HL-60 (cell line): ENCODE measurements at regions not wholly inside any gene's neighbourhood (a gene's known extent, or its start where the extent isn't known, plus 50 kb on each side); places are given as distances from the start of the nearest gene placed in this dataset.

ENCODE experiments used
- DNase-seq, 2 experiments: peaks; one replicate each; pipeline ENCODE4 v3.0.0-alpha.2; 2010 to 2020; ENCODE audit warnings: low read depth in 1 of 2, low spot score in 1 of 2
- H3K27ac ChIP-seq: fragments of 250-450 bp; sonication (Bioruptor Pico); replicated peaks from 2 replicates; pipeline ENCODE4 v1.5.1; 2020; ENCODE audit warnings: mild to moderate bottlenecking, moderate library complexity
- H3K27me3 ChIP-seq: fragments of 250-450 bp; sonication (Bioruptor Pico); 2 replicates; pipeline ENCODE4 v1.5.1; 2021; ENCODE audit warnings: mild to moderate bottlenecking, moderate library complexity; ENCODE audit not compliant: insufficient read depth, poor library complexity, severe bottlenecking
- H3K4me3 ChIP-seq: replicated peaks from 2 replicates; pipeline ENCODE4 v1.5.1; 2011; ENCODE audit warnings: mild to moderate bottlenecking, control low read depth, low read length; ENCODE audit not compliant: insufficient read depth
- GABPA ChIP-seq: IDR thresholded peaks from 2 replicates; pipeline ENCODE4 v1.6.1; 2012; ENCODE audit warnings: low read depth
- POLR2AphosphoS5 ChIP-seq: IDR thresholded peaks from 2 replicates; pipeline ENCODE4 v1.6.1; 2012; ENCODE audit warnings: low read depth
- SPI1 ChIP-seq: IDR thresholded peaks from 2 replicates; pipeline ENCODE4 v1.6.1; 2012; ENCODE audit warnings: low read depth, mild to moderate bottlenecking, borderline replicate concordance
- TF ChIP-seq, protein P1 (sequence below): IDR thresholded peaks from one replicate; pipeline ENCODE4 v1.5.1; 2011; ENCODE audit warnings: low read length, control low read depth, inconsistent platforms; ENCODE audit not compliant: insufficient read depth
- TF ChIP-seq, protein P2 (sequence below): IDR thresholded peaks from 2 replicates; pipeline ENCODE4 v1.6.1; 2012; ENCODE audit warnings: low read depth; ENCODE audit not compliant: insufficient replicate concordance

- peaks cover 3% of the 10 kb centered on the region for H3K27me3 ChIP-seq
- DNase-seq: peak; percentile 2 to 6
- H3K4me3 ChIP-seq: no peak overlapping the region
- no peak overlapping the region for H3K27ac ChIP-seq
- TF ChIP-seq, protein P1, sequence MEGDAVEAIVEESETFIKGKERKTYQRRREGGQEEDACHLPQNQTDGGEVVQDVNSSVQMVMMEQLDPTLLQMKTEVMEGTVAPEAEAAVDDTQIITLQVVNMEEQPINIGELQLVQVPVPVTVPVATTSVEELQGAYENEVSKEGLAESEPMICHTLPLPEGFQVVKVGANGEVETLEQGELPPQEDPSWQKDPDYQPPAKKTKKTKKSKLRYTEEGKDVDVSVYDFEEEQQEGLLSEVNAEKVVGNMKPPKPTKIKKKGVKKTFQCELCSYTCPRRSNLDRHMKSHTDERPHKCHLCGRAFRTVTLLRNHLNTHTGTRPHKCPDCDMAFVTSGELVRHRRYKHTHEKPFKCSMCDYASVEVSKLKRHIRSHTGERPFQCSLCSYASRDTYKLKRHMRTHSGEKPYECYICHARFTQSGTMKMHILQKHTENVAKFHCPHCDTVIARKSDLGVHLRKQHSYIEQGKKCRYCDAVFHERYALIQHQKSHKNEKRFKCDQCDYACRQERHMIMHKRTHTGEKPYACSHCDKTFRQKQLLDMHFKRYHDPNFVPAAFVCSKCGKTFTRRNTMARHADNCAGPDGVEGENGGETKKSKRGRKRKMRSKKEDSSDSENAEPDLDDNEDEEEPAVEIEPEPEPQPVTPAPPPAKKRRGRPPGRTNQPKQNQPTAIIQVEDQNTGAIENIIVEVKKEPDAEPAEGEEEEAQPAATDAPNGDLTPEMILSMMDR: peak; percentile 11
- TF ChIP-seq SPI1: no peak
Measured at GRCh38 chr3:150286390-150287147, 121.5 kb upstream of the TSC22D2 start.

- H3K27me3 ChIP-seq: peaks cover 3% of the 10 kb centered on the region
- DNase-seq: no peak
- TF ChIP-seq GABPA (no peak), POLR2AphosphoS5 (no peak), SPI1 (no peak)
- TF ChIP-seq, protein P2, sequence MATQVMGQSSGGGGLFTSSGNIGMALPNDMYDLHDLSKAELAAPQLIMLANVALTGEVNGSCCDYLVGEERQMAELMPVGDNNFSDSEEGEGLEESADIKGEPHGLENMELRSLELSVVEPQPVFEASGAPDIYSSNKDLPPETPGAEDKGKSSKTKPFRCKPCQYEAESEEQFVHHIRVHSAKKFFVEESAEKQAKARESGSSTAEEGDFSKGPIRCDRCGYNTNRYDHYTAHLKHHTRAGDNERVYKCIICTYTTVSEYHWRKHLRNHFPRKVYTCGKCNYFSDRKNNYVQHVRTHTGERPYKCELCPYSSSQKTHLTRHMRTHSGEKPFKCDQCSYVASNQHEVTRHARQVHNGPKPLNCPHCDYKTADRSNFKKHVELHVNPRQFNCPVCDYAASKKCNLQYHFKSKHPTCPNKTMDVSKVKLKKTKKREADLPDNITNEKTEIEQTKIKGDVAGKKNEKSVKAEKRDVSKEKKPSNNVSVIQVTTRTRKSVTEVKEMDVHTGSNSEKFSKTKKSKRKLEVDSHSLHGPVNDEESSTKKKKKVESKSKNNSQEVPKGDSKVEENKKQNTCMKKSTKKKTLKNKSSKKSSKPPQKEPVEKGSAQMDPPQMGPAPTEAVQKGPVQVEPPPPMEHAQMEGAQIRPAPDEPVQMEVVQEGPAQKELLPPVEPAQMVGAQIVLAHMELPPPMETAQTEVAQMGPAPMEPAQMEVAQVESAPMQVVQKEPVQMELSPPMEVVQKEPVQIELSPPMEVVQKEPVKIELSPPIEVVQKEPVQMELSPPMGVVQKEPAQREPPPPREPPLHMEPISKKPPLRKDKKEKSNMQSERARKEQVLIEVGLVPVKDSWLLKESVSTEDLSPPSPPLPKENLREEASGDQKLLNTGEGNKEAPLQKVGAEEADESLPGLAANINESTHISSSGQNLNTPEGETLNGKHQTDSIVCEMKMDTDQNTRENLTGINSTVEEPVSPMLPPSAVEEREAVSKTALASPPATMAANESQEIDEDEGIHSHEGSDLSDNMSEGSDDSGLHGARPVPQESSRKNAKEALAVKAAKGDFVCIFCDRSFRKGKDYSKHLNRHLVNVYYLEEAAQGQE: no peak
- TF ChIP-seq, protein P1: no peak
- no peak overlapping the region for H3K4me3 ChIP-seq
- no peak overlapping the region for H3K27ac ChIP-seq
Measured at GRCh38 chr3:150285601-150286000, 122.5 kb upstream of the TSC22D2 start.

GRCh38 chr3:150278843-150279381 is 129.2 kb upstream of the TSC22D2 start:
- no peak overlapping the region for H3K27ac ChIP-seq
- no peaks in the 10 kb centered on the region for H3K27me3 ChIP-seq
- no peak for DNase-seq
- H3K4me3 ChIP-seq: no peak overlapping the region
- TF ChIP-seq GABPA (no peak), POLR2AphosphoS5 (no peak), SPI1 (no peak)
- TF ChIP-seq, protein P1: no peak
- TF ChIP-seq, protein P2: no peak
